GM12872 (cell line): ENCODE measurements at regions not wholly inside any gene's neighbourhood (a gene's known extent, or its start where the extent isn't known, plus 50 kb on each side); places are given as distances from the start of the nearest gene placed in this dataset.

Experiments
- CTCF ChIP-seq: IDR thresholded peaks from 3 replicates; pipeline ENCODE4 v1.5.1; 2011; ENCODE audit warnings: low read depth, mild to moderate bottlenecking, low read length, moderate library complexity; ENCODE audit not compliant: insufficient read depth

DNA sequence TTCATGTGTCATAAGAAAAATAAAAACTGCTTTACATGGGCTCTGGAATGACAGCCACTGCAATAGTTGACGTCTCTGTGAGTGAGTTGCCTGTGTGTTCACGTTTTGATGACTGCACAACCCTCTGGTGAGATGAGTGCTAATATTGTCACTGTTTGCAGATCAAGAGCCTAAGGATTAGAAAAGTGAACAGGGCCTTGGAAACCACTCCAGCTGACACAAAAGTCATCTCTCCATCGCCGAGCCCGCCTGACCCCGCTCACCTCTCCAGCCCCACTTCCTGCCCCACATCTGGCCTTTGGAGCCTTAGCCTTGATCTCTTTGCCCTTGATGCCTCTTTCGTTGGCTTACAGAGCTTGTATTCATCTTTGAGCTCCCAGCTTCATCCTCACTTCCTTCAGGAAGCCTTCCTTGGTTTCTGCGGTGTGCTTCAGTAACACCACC is 351.7 kb downstream of the TCERG1L start:
- TF ChIP-seq CTCF, result no peak

- no peak for TF ChIP-seq CTCF
Observed at GRCh38 chr10:130960531-130960930, 351.0 kb downstream of the TCERG1L start.

GRCh38 chr10:130961506-130962239 is 349.8 kb downstream of the TCERG1L start:
- no peak for TF ChIP-seq CTCF

DNA sequence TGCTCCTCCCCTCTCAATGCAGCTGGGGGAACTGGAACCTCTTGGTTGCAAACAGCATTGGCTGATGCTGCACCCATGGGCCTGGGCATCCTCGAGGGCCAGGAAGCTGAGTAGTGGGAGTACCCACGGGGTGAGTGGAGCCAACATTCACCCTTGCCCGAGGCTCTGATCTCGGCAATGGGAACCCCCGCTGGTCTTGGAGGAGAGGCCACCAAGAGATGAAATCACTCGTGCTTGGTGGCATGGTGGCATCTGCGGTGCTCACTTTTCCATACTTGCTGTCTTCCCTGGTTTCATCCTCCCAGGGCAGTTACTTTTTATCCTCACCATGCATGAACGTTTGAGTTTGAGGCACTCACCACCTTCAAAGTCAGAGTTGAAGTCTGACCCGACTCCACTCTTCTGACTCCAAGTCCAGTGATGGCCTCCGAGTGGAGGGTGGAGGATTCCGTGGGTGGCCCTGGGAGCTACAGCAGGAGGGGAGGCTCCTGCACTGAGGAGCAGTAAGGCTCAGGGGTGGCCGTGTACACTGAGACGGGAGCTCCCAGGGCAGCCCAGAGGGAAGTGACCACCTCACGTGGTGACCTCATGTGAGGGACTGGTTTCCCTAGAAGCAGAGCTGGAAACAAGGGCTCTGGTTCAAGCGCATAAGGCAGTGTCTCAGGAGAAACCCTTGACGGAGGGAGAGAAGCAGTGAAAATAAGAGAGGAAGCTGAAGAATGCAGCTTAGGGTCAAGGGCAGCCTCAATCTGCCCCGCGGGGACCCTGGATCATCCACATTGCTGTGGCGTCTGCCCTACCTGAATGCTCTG is 349.1 kb downstream of the TCERG1L start:
- no peak for TF ChIP-seq CTCF

GRCh38 chr10:130963052-130963393 is 348.5 kb downstream of the TCERG1L start:
- TF ChIP-seq CTCF, result no peak

- no peak for TF ChIP-seq CTCF
Observed at GRCh38 chr10:130963786-130964522, 347.6 kb downstream of the TCERG1L start.

GRCh38 chr10:130964771-130965170 is 346.8 kb downstream of the TCERG1L start:
- TF ChIP-seq CTCF, result no peak
